NCI-H1417 (cell line): ENCODE measurements at regions not wholly inside any gene's neighbourhood (a gene's known extent, or its start where the extent isn't known, plus 50 kb on each side); places are given as distances from the start of the nearest gene placed in this dataset.
A peak's percentile ranks its signal among the peaks of the same experiment; 100 is the strongest.

Experiments
- DNase-seq, 3 experiments: peaks; one replicate each; lab custom pipeline; 2025; lab: John Stamatoyannopoulos, UW

DNA sequence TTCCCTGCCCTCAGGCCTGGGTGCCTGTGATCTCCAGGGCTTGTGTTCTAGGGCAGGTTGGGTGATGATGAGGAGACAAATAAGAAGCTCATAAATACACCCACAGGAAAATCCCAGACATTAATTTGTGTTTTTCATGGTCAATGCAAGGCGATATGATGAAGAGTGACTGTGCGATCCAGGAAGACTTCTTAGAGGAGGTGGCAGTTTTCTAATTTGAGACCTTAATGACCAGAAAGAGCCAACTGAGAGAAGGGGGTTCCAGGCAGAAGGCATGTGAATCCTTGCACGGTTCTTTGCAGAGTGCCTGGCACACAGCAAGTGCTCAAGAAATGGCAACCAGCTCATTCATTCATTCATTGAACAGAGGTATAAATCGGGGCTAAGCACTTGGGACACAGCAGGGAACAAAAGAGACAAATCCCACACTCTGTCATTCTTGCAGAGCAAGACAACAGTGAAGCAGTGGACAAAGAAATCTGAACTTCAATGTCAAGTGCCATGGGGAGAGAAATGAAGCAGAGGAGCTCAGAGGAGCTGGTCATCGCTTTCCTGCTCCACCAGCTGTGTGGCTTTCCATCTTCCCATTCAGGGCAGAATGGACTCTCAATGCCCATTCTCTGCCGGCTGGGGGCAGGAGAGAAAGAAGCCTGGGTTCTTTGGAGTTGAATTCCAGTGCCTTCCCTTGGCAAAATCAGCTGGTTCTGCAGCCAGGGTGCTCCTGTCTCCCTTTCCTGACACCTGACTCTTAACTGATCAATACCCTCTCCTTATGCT is 128.3 kb downstream of the AACS start:
- peak in 2 of 3 experiments; percentile 31 to 54 for DNase-seq

- peak in 2 of 3 experiments; percentile 44 to 66 for DNase-seq
Measured at GRCh38 chr12:125194163-125194773, 129.0 kb downstream of the AACS start.

DNA sequence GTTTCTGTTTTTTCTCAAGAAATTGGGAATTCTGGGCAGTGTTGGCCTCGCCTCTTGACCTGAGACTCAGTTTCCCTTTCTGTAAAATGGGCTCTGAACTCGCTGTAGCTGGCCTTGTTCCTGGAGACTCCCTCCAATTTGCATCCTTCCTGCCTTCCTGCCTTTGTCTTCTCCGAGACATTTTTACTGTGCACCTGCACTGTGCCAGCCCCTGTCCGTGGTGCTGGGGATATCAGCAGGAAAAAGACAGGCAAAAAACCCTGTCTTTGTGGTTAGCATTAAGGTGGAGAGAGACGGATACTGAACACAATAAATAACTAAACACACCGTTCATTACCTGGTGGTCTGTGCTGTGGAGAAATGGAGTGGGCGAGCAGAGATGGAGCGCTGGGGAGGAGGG is 129.8 kb downstream of the AACS start:
- no peak for DNase-seq

GRCh38 chr12:125197326-125197725 is 132.1 kb downstream of the AACS start:
- DNase-seq = no peak

GRCh38 chr12:125198652-125199051 is 133.4 kb downstream of the AACS start:
- no peak for DNase-seq

GRCh38 chr12:125201090-125201489 is 135.9 kb downstream of the AACS start:
- DNase-seq = no peak

DNA sequence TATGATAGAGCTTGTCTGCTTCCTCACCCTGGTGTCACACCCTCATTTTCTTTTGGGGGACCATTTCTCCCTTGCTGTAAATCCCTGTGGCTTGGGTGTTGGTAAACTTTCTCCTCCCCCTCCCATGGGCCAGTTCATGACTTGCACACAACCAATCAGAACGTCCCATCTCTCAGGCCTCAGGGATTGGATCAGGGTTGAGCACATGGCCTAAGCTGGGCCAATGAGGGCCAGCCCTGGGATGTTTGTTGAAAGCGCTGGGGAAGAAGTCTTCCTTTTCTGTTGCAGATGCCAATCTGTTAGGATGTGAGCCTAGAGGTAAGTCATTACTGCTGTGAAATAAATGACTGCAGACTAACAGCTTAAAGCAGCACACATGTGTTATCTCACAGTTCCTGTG is 136.7 kb downstream of the AACS start:
- no peak for DNase-seq

DNA sequence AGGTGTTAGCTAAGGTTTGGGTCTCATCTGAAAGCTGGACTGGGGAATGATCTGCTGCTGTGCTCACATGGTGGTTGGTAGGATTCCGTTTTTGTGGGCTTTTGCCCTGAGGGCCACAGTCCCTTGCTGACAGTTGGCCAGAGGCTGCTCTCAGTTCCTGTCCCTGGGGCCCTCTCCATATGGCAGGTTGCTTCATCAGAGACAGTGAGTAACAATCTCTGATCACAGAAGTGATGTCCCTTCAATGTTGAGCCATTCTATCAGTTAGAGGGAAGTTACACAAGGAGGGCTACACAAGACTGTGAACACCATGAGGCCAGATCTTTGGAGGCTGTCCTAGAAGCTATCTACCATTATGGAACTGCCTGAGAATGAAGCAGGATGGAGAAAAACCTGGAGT is 137.2 kb downstream of the AACS start:
- no peak for DNase-seq

DNA sequence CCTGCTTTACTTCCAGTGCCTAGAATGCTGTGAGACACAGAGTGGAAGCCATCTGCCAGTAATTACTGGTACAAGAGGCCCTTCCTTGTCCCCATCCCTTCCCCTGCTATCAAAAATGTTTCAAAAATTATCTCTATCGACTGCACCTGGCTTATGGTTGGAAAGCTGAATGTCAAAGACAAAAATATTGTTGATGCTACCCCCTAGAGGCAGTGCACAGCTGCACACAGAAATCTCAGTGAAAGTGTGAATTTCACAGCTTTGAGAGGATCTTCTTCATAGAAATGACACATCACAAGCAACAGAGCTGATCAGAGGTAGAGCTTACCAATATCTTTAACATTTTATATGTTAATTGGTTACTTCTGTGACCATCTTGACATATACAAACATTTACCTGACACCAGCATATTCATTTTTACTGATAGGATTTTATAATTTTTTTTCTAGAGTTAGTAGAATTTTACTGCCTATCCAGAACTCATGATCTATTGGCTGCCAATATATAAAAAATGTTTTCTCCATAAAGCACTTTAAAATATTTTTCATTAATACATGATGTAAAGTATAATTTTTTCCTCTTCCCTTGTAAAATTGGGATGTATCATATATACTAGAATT is 138.0 kb downstream of the AACS start:
- peak; percentile 18 to 53 (median 30) for DNase-seq

GRCh38 chr12:125205386-125205785 is 140.2 kb downstream of the AACS start:
- no peak for DNase-seq

GRCh38 chr12:125206711-125207110 is 141.5 kb downstream of the AACS start:
- no peak for DNase-seq

DNA sequence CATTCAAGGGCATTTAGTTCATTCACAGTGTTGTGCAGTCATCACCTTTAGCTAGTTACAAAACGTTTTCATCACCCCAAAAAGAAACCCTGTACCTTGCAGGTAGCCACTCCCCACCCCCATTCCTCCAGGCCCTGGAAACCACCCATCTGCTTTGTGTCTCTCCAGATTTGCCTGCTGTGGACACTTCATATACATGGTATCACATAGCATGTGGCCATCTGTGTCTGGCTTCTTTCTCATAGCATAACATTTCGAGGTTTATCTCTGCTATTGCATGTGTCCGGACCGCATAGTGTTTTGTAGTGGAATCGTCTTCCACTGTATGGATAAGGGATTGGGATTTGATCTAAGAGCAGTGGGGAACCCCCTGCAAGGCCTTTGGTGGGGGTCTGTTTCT is 143.1 kb downstream of the AACS start:
- DNase-seq = no peak

DNA sequence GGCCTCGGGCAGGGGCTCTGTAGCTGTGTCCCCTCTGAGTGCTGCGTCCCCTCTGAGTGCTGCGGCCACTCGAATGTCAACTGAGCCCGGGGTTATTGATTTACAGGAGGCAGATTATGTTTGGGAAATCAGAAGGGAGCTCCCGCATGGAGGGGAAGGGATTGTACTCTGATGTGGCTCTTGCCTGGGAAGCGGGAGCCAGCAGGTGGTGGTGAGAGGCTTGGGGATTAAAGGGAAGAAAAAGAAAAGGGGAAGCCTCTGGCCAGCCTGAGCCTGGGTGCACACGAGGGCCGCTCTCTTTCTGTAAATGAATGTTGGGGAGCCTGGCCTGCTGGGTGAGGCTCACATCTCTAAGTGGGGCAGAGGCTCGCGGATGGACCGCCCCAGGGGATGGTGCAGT is 143.7 kb downstream of the AACS start:
- DNase-seq = no peak

DNA sequence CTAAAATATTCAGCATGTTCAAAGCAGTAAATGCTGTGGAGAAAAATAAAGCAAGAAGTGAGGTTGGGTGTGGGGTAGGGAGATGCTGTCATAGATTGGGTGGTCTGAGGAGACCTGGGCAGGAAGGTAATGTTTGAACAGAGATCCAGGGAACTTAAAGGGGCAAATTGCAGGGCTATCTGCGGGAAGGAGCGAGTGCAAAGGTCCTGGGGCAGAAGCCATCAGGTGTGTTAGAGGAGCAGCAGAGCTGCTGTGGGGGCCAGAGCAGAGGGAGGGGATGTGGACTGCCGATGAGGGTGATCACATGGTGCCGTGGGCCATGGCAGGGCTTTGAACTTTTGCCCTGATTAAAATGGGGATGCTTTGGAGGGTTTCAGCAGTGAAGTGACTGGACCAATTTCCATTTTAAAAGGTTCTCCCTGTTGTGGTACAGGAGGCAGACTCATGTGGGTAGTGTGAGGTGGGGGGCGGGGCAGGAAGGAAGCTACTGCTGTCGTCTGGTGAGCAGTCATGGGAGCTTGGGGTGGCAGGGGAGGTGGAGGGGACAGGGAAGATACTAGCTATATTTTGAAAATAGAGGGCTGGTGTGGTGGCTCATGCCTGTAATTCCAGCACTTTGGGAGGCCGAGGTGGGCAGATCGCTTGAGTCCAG is 145.0 kb downstream of the AACS start:
- DNase-seq = no peak

DNA sequence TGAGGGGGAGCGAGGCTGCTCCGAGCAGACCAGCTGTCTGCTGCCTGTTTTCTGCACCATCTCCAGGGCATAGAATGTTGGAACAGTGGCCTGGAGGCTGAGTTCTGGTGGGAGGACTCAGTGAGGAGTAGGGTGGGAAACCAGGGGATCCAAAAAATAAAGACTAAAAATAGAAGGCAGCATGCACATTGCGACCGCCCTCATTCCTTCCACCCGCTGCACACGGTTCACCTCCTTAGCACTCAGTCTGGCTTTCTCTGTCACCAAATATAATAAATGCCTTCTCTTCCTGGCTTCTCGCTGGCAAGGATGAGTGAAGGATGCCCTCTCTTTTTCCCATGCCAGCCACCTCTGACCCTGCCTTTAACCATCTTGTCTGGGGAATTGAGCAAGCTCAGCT is 146.2 kb downstream of the AACS start:
- no peak for DNase-seq

- no peak for DNase-seq
Measured at GRCh38 chr12:125214289-125214688, 149.1 kb downstream of the AACS start.

GRCh38 chr12:125216756-125217155 is 151.5 kb downstream of the AACS start:
- no peak for DNase-seq

GRCh38 chr12:125217308-125217707 is 152.1 kb downstream of the AACS start:
- DNase-seq = no peak

DNA sequence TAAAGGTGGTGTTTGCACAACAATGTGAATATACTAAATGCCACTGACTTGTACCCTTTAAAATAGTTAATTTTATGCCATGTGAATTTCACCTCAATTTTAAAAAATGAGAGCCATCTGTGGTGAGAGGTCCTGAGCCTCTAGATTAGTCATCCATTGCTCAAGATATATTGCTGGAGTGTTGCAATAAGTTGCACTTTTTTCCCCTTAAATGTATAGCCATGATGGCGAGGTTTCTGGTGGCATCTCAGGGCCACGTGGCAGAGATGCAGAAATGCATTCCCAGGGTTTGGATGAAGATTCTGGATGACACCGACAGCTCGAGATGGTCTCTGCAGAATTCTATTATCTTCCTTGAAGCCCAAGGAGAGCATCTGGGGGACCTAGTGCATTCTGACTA is 153.7 kb downstream of the AACS start:
- no peak for DNase-seq

GRCh38 chr12:125220404-125221273 is 155.4 kb downstream of the AACS start:
- peak in 1 of 3 experiments; percentile 49 for DNase-seq

DNA sequence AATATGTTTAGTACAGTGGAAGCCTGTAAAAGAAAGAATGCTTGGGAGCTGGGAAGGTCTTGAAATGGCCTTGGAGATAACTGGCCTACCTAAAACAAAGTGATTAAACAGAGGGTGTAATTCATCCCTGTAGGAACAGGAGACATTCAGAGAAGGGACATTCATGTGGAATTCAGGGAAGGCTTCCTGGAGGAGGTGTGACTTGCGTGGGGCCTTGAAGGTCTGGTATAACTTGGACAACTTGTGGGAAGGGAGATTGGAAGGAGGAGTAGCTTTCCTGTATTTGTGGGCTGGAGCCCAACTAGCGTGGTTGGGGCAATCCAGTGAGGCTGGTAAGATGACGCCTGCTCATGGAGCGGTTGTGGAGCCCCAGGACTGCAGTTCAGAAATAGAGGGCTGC is 156.4 kb downstream of the AACS start:
- no peak for DNase-seq

DNA sequence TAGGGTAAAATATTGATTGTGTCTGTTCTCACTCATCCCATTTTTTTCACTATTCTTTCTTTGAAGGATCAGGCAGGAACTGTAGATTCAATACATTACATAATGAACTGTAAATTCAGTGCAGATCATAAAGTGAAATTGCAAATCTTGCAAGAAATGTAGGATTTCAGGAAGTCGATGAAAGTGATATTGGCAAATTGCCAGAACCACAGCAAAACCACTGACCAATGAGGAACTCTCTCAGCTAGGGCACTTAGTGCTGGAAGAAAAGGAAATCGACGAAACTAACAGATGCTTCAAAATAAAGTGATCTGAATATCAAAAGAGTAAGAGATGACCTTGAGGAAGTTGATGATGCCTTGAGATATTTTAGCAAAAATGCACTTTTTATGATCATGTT is 157.6 kb downstream of the AACS start:
- no peak for DNase-seq
